Naive B cell (primary cell): ENCODE measurements at regions not wholly inside any gene's neighbourhood (a gene's known extent, or its start where the extent isn't known, plus 50 kb on each side); places are given as distances from the start of the nearest gene placed in this dataset.
A peak's percentile ranks its signal among the peaks of the same experiment; 100 is the strongest.

ENCODE experiments used
- ATAC-seq, 2 donors: fragments of 150-1000 bp; cut with Tn5 transposase; 2 replicates each; pipeline ENCODE4 v1.10.0; 2021; ENCODE audit warnings: low read depth in 2 of 2, mild to moderate bottlenecking in 2 of 2, moderate library complexity in 2 of 2
- DNase-seq: peaks from one replicate; pipeline ENCODE4 v3.0.0; 2022
- H3K27ac Mint-ChIP-seq, 6 donors: one replicate each; pipeline ENCODE4 v1.8.0; 2020 to 2022; ENCODE audit warnings: mild to moderate bottlenecking in 6 of 6, mixed read lengths in 6 of 6, moderate library complexity in 5 of 6, inconsistent platforms in 2 of 6
- H3K27me3 Mint-ChIP-seq, 3 donors: one replicate each; pipeline ENCODE4 v1.8.0; 2021 to 2022; ENCODE audit warnings: mixed read lengths in 3 of 3, mild to moderate bottlenecking in 1 of 3
- H3K36me3 Mint-ChIP-seq, 2 donors: one replicate each; pipeline ENCODE4 v1.8.0; 2020 to 2022; ENCODE audit warnings: mixed read lengths in 2 of 2, inconsistent platforms in 1 of 2, mild to moderate bottlenecking in 1 of 2
- H3K4me1 Mint-ChIP-seq, 3 donors: one replicate each; pipeline ENCODE4 v1.8.0; 2020 to 2022; ENCODE audit warnings: mixed read lengths in 3 of 3, inconsistent platforms in 1 of 3, mild to moderate bottlenecking in 1 of 3, moderate library complexity in 1 of 3
- H3K4me3 Mint-ChIP-seq, 8 donors: one replicate each; pipeline ENCODE4 v1.8.0; 2020 to 2022; ENCODE audit warnings: mild to moderate bottlenecking in 8 of 8, mixed read lengths in 8 of 8, moderate library complexity in 8 of 8, inconsistent platforms in 2 of 8
- H3K9me3 Mint-ChIP-seq, 7 donors: one replicate each; pipeline ENCODE4 v1.8.0; 2020 to 2022; ENCODE audit warnings: mixed read lengths in 7 of 7, mild to moderate bottlenecking in 5 of 7, inconsistent platforms in 2 of 7, moderate library complexity in 1 of 7

GRCh38 chr6:126118936-126119335 lies 132.6 kb downstream of the TRMT11 start:
- no peak for ATAC-seq
- H3K27ac Mint-ChIP-seq, result no peak overlapping the region
- no peaks in the 10 kb centered on the region for H3K4me1 Mint-ChIP-seq
- no peak overlapping the region for H3K4me3 Mint-ChIP-seq
- H3K9me3 Mint-ChIP-seq, result no peaks in the 10 kb centered on the region
- no peak for DNase-seq
- H3K36me3 Mint-ChIP-seq, result peaks cover 0 to 3% of the 10 kb centered on the region in 2 donors
- H3K27me3 Mint-ChIP-seq, result no peaks in the 10 kb centered on the region

GRCh38 chr6:126123226-126123625 lies 136.9 kb downstream of the TRMT11 start:
- H3K27me3 Mint-ChIP-seq, result no peaks in the 10 kb centered on the region
- ATAC-seq, result no peak
- H3K27ac Mint-ChIP-seq, result no peak overlapping the region
- DNase-seq, result no peak
- H3K4me1 Mint-ChIP-seq, result no peaks in the 10 kb centered on the region
- no peaks in the 10 kb centered on the region for H3K36me3 Mint-ChIP-seq
- H3K4me3 Mint-ChIP-seq, result no peak overlapping the region
- no peaks in the 10 kb centered on the region for H3K9me3 Mint-ChIP-seq

- no peak for ATAC-seq
- Mint-ChIP-seq H3K9me3 (peaks cover 0 to 4% (median 0%) of the 10 kb centered on the region in 7 donors), H3K4me1 (no peaks in the 10 kb centered on the region), H3K27ac (peak overlapping the region in 1 of 6 donors; percentile 8), H3K4me3 (no peak overlapping the region), H3K27me3 (no peaks in the 10 kb centered on the region), H3K36me3 (peaks cover 0 to 16% of the 10 kb centered on the region in 2 donors)
- DNase-seq, result no peak
Measured at GRCh38 chr6:126127659-126128058, 141.3 kb downstream of the TRMT11 start.

DNA sequence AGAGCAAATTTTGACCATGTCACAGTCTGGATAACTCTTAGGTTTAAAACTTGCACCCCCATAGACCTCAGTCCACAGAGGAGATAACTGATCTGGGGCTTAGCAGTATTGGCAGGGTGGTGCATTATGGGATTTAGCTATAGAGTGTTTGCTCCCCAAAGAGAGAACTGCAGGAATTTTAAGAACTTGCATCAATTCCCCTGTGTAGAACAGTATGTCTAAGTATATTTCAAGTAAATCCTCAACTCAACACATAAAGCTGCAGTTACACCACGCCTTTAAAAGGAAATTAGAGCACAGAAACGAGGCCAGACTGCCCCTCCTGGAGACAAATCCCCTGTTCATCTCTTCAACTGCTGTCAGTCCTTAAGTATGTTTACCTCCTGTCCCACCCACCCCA lies 144.9 kb downstream of the TRMT11 start:
- peaks cover 0 to 36% (median 14%) of the 10 kb centered on the region in 7 donors for H3K9me3 Mint-ChIP-seq
- no peaks in the 10 kb centered on the region for H3K4me1 Mint-ChIP-seq
- no peak overlapping the region for H3K27ac Mint-ChIP-seq
- H3K36me3 Mint-ChIP-seq, result peaks cover 6 to 17% of the 10 kb centered on the region in 2 donors
- ATAC-seq (no peak), DNase-seq (no peak)
- H3K27me3 Mint-ChIP-seq, result no peaks in the 10 kb centered on the region
- no peak overlapping the region for H3K4me3 Mint-ChIP-seq

DNA sequence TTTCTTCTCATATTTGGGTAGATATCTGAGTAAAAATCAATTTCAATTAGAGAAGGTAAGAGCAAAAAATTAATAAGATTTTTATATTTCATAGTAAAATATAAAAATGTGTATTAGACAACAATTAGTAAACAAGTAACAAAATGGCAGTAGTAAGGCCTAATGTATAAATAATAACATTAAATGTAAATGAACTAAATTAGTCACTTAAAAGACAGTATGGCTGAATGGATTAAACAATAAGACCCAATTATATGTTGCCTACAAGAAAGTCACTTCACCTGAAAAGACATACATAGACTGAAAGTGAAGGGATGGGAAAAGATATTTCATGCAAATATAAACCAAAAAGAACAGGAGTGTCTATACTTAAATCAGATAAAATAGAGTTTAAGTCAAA lies 147.6 kb downstream of the TRMT11 start:
- Mint-ChIP-seq H3K4me1 (no peaks in the 10 kb centered on the region), H3K9me3 (peaks cover 4 to 41% (median 15%) of the 10 kb centered on the region in 7 donors), H3K4me3 (no peak overlapping the region), H3K36me3 (peaks cover 6 to 17% of the 10 kb centered on the region in 2 donors), H3K27me3 (no peaks in the 10 kb centered on the region), H3K27ac (no peak overlapping the region)
- DNase-seq, result no peak
- ATAC-seq, result no peak

GRCh38 chr6:126134491-126134890 lies 148.2 kb downstream of the TRMT11 start:
- peaks cover 6 to 17% of the 10 kb centered on the region in 2 donors for H3K36me3 Mint-ChIP-seq
- DNase-seq, result no peak

GRCh38 chr6:126140015-126140414 lies 153.7 kb downstream of the TRMT11 start:
- Mint-ChIP-seq H3K4me1 (no peaks in the 10 kb centered on the region), H3K36me3 (peaks cover 0 to 6% of the 10 kb centered on the region in 2 donors), H3K9me3 (peaks cover 4 to 24% (median 10%) of the 10 kb centered on the region in 7 donors), H3K27me3 (no peaks in the 10 kb centered on the region), H3K27ac (no peak overlapping the region), H3K4me3 (no peak overlapping the region)
- ATAC-seq (no peak), DNase-seq (no peak)

More at GRCh38 chr6:126134491-126134890, 148.2 kb downstream of the TRMT11 start:
- no peak overlapping the region for H3K4me3 Mint-ChIP-seq
- H3K4me1 Mint-ChIP-seq, result no peaks in the 10 kb centered on the region
- H3K27me3 Mint-ChIP-seq, result no peaks in the 10 kb centered on the region
- H3K9me3 Mint-ChIP-seq, result peaks cover 4 to 41% (median 15%) of the 10 kb centered on the region in 7 donors
- no peak overlapping the region for H3K27ac Mint-ChIP-seq
- ATAC-seq, result no peak

- Mint-ChIP-seq H3K36me3 (no peaks in the 10 kb centered on the region), H3K27me3 (no peaks in the 10 kb centered on the region), H3K9me3 (peaks cover 0 to 8% (median 0%) of the 10 kb centered on the region in 7 donors), H3K27ac (no peak overlapping the region), H3K4me3 (no peak overlapping the region), H3K4me1 (no peaks in the 10 kb centered on the region)
- no peak for ATAC-seq
- DNase-seq, result no peak
Measured at GRCh38 chr6:126143761-126144251, 157.5 kb downstream of the TRMT11 start.

GRCh38 chr6:126145351-126145750 lies 159.0 kb downstream of the TRMT11 start:
- H3K4me1 Mint-ChIP-seq, result no peaks in the 10 kb centered on the region
- no peak for ATAC-seq
- H3K9me3 Mint-ChIP-seq, result peaks cover 0 to 1% (median 0%) of the 10 kb centered on the region in 7 donors
- H3K36me3 Mint-ChIP-seq, result no peaks in the 10 kb centered on the region
- DNase-seq, result no peak
- H3K27me3 Mint-ChIP-seq, result no peaks in the 10 kb centered on the region
- H3K27ac Mint-ChIP-seq, result no peak overlapping the region
- H3K4me3 Mint-ChIP-seq, result no peak overlapping the region

GRCh38 chr6:126147291-126147815 lies 161.0 kb downstream of the TRMT11 start:
- Mint-ChIP-seq H3K27me3 (no peaks in the 10 kb centered on the region), H3K27ac (no peak overlapping the region), H3K4me1 (no peaks in the 10 kb centered on the region), H3K9me3 (no peaks in the 10 kb centered on the region), H3K36me3 (no peaks in the 10 kb centered on the region), H3K4me3 (no peak overlapping the region)
- ATAC-seq (no peak), DNase-seq (no peak)

GRCh38 chr6:126148853-126149252 lies 162.5 kb downstream of the TRMT11 start:
- no peaks in the 10 kb centered on the region for H3K27me3 Mint-ChIP-seq
- no peak for ATAC-seq
- no peak overlapping the region for H3K4me3 Mint-ChIP-seq
- H3K36me3 Mint-ChIP-seq, result no peaks in the 10 kb centered on the region
- H3K9me3 Mint-ChIP-seq, result no peaks in the 10 kb centered on the region
- no peak overlapping the region for H3K27ac Mint-ChIP-seq
- H3K4me1 Mint-ChIP-seq, result no peaks in the 10 kb centered on the region
- DNase-seq, result no peak

DNA sequence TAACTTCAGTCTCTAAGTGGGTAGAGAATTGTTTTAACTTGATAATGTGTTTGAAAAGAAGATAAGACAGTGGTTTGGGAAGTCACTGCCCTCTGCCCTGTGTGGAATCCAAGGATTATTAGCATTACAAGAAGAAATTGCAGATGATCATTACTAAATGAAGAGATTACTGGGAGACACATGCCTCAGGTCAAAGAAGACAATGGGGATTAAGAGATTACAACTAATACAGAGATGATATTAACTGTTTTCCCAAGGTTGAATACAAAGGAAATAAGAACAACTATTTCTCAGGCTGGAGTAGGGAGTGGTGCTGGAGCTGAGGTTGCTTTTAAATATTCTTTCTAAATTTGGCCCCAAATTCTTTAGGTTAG lies 166.0 kb downstream of the TRMT11 start:
- Mint-ChIP-seq H3K4me3 (no peak overlapping the region), H3K4me1 (peaks cover 6 to 9% (median 7%) of the 10 kb centered on the region in 3 donors), H3K27ac (no peak overlapping the region), H3K9me3 (no peaks in the 10 kb centered on the region), H3K36me3 (no peaks in the 10 kb centered on the region), H3K27me3 (no peaks in the 10 kb centered on the region)
- ATAC-seq (no peak), DNase-seq (no peak)

- Mint-ChIP-seq H3K36me3 (no peaks in the 10 kb centered on the region), H3K9me3 (no peaks in the 10 kb centered on the region), H3K4me1 (peaks cover 6 to 9% (median 7%) of the 10 kb centered on the region in 3 donors), H3K27me3 (no peaks in the 10 kb centered on the region), H3K4me3 (no peak overlapping the region), H3K27ac (no peak overlapping the region)
- no peak for ATAC-seq
- no peak for DNase-seq
Measured at GRCh38 chr6:126153661-126154060, 167.3 kb downstream of the TRMT11 start.

- H3K4me3 Mint-ChIP-seq, result no peak overlapping the region
- H3K27ac Mint-ChIP-seq, result peak overlapping the region in 1 of 6 donors; percentile 65
- no peaks in the 10 kb centered on the region for H3K36me3 Mint-ChIP-seq
- H3K9me3 Mint-ChIP-seq, result peaks cover 0 to 2% (median 0%) of the 10 kb centered on the region in 7 donors
- H3K27me3 Mint-ChIP-seq, result no peaks in the 10 kb centered on the region
- no peak for DNase-seq
- peaks cover 6 to 9% (median 7%) of the 10 kb centered on the region in 3 donors for H3K4me1 Mint-ChIP-seq
- no peak for ATAC-seq
Measured at GRCh38 chr6:126156973-126157372, 170.6 kb downstream of the TRMT11 start.

GRCh38 chr6:126167726-126168125 lies 172.2 kb upstream of the CENPW start:
- no peak for ATAC-seq
- H3K4me1 Mint-ChIP-seq, result peaks cover 2 to 5% (median 4%) of the 10 kb centered on the region in 3 donors
- peaks cover 11 to 16% of the 10 kb centered on the region in 2 donors for H3K36me3 Mint-ChIP-seq

More at GRCh38 chr6:126167726-126168125, 172.2 kb upstream of the CENPW start:
- no peak for DNase-seq
- no peak overlapping the region for H3K4me3 Mint-ChIP-seq
- no peaks in the 10 kb centered on the region for H3K27me3 Mint-ChIP-seq
- no peak overlapping the region for H3K27ac Mint-ChIP-seq
- H3K9me3 Mint-ChIP-seq, result peaks cover 10 to 27% (median 12%) of the 10 kb centered on the region in 7 donors
